SK-N-MC (cell line): ENCODE measurements at regions not wholly inside any gene's neighbourhood (a gene's known extent, or its start where the extent isn't known, plus 50 kb on each side); places are given as distances from the start of the nearest gene placed in this dataset.

Source experiments
- EZH2 ChIP-seq: fragments of 200-600 bp; sonication (generic); IDR thresholded peaks from one replicate; pipeline ENCODE4 v1.6.1; 2017; ENCODE audit warnings: antibody characterized with exemption
- POLR2AphosphoS5 ChIP-seq: IDR thresholded peaks from 2 replicates; pipeline ENCODE4 v1.6.1; 2012; ENCODE audit warnings: mild to moderate bottlenecking, low read depth, low read length, borderline replicate concordance

- TF ChIP-seq POLR2AphosphoS5 (no peak), EZH2 (no peak)
These were observed 208.8 kb downstream of the HIBADH start for GRCh38 chr7:27453702-27454405.
